HL-60 (cell line): ENCODE measurements at regions not wholly inside any gene's neighbourhood (a gene's known extent, or its start where the extent isn't known, plus 50 kb on each side); places are given as distances from the start of the nearest gene placed in this dataset.

Source experiments
- DNase-seq, 2 experiments: peaks; one replicate each; pipeline ENCODE4 v3.0.0-alpha.2; 2010 to 2020; ENCODE audit warnings: low read depth in 1 of 2, low spot score in 1 of 2
- H3K27ac ChIP-seq: fragments of 250-450 bp; sonication (Bioruptor Pico); replicated peaks from 2 replicates; pipeline ENCODE4 v1.5.1; 2020; ENCODE audit warnings: mild to moderate bottlenecking, moderate library complexity
- H3K27me3 ChIP-seq: fragments of 250-450 bp; sonication (Bioruptor Pico); 2 replicates; pipeline ENCODE4 v1.5.1; 2021; ENCODE audit warnings: mild to moderate bottlenecking, moderate library complexity; ENCODE audit not compliant: insufficient read depth, poor library complexity, severe bottlenecking
- H3K4me3 ChIP-seq: replicated peaks from 2 replicates; pipeline ENCODE4 v1.5.1; 2011; ENCODE audit warnings: mild to moderate bottlenecking, control low read depth, low read length; ENCODE audit not compliant: insufficient read depth
- CTCF ChIP-seq: IDR thresholded peaks from one replicate; pipeline ENCODE4 v1.5.1; 2011; ENCODE audit warnings: low read length, control low read depth, inconsistent platforms; ENCODE audit not compliant: insufficient read depth
- GABPA ChIP-seq: IDR thresholded peaks from 2 replicates; pipeline ENCODE4 v1.6.1; 2012; ENCODE audit warnings: low read depth
- POLR2AphosphoS5 ChIP-seq: IDR thresholded peaks from 2 replicates; pipeline ENCODE4 v1.6.1; 2012; ENCODE audit warnings: low read depth
- REST ChIP-seq: IDR thresholded peaks from 2 replicates; pipeline ENCODE4 v1.6.1; 2012; ENCODE audit warnings: low read depth; ENCODE audit not compliant: insufficient replicate concordance
- SPI1 ChIP-seq: IDR thresholded peaks from 2 replicates; pipeline ENCODE4 v1.6.1; 2012; ENCODE audit warnings: low read depth, mild to moderate bottlenecking, borderline replicate concordance

GRCh38 chr3:66823532-66823931 is 174.6 kb upstream of the KBTBD8 start:
- H3K27me3 ChIP-seq: no peaks in the 10 kb centered on the region
- no peak for TF ChIP-seq REST
- TF ChIP-seq SPI1: no peak
- TF ChIP-seq POLR2AphosphoS5: no peak
- TF ChIP-seq GABPA: no peak
- no peak for TF ChIP-seq CTCF
- no peak overlapping the region for H3K27ac ChIP-seq
- H3K4me3 ChIP-seq: no peak overlapping the region
- no peak for DNase-seq

GRCh38 chr3:66825375-66825774 is 172.7 kb upstream of the KBTBD8 start:
- no peak for DNase-seq
- no peaks in the 10 kb centered on the region for H3K27me3 ChIP-seq
- TF ChIP-seq REST (no peak), GABPA (no peak), SPI1 (no peak)

GRCh38 chr3:66827726-66828125 is 170.4 kb upstream of the KBTBD8 start:
- TF ChIP-seq POLR2AphosphoS5 (no peak), SPI1 (no peak), REST (no peak), GABPA (no peak)
- DNase-seq: no peak
- no peak overlapping the region for H3K27ac ChIP-seq
- no peaks in the 10 kb centered on the region for H3K27me3 ChIP-seq
- no peak overlapping the region for H3K4me3 ChIP-seq

More at GRCh38 chr3:66825375-66825774, 172.7 kb upstream of the KBTBD8 start:
- H3K27ac ChIP-seq: no peak overlapping the region
- H3K4me3 ChIP-seq: no peak overlapping the region

GRCh38 chr3:66828303-66828702 is 169.8 kb upstream of the KBTBD8 start:
- Histone ChIP-seq H3K4me3 (no peak overlapping the region), H3K27ac (no peak overlapping the region), H3K27me3 (no peaks in the 10 kb centered on the region)
- no peak for TF ChIP-seq GABPA
- no peak for TF ChIP-seq SPI1
- TF ChIP-seq CTCF: no peak
- TF ChIP-seq REST: no peak
- no peak for TF ChIP-seq POLR2AphosphoS5
- no peak for DNase-seq
